DND-41 (cell line): ENCODE measurements at regions not wholly inside any gene's neighbourhood (a gene's known extent, or its start where the extent isn't known, plus 50 kb on each side); places are given as distances from the start of the nearest gene placed in this dataset.

Experiments used
- CTCF ChIP-seq: IDR thresholded peaks from 2 replicates; pipeline ENCODE4 v1.5.1; 2012; ENCODE audit warnings: borderline replicate concordance, low read length, moderate library complexity, mild to moderate bottlenecking; ENCODE audit not compliant: poor library complexity, severe bottlenecking; ENCODE audit errors: extremely low read depth
- EZH2 ChIP-seq: IDR thresholded peaks from 3 replicates; pipeline ENCODE4 v1.6.1; 2012; ENCODE audit warnings: borderline replicate concordance, low read depth, mild to moderate bottlenecking, moderate library complexity, low read length, inconsistent platforms; ENCODE audit not compliant: severe bottlenecking

DNA sequence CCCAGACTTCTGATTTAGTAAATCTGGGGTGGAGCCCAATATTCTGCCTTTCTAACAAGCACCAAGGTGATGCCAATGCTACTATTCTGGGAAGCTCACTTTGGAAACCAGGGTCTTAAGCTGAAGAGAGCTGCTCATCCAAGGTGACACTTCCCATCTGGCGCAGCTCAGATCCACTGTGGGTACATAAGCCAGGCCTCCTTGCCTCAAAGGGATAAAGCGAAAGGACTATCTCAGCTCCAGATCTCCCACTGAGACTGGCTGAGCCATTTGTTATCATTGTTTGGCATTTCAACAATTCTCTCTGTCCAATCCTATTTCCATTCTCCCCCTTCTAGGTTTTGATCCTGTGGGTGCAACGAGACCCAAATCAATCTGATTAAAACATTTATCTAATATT lies 323.8 kb downstream of the GBE1 start:
- no peak for TF ChIP-seq EZH2
- TF ChIP-seq CTCF = no peak
